ENCODE measurements at regions not wholly inside any gene's neighbourhood (a gene's known extent, or its start where the extent isn't known, plus 50 kb on each side); places are given as distances from the start of the nearest gene placed in this dataset.

DNA sequence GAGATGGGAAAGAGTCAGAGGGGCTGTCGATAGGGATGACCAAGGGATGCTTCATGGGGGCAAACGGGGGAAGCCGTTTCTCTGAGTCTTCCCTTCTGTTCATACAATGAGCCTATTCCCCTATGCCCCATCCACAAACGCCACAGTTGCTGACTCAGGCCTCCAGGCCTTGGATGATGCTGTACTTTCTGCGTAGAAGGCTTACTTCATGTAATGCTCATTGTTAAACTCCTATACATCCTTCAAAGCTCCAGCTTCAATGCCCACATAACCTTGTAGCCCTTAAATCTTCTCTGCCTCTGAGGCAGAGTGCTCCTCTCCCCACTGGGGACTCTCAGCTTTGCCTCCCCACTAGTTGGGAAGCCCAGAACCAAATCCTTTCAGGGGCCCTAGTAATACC, 120.3 kb downstream of the PTPRS start:
- no peaks in the 10 kb centered on the region for H3K4me1 ChIP-seq (ENCODE audit: control insufficient read depth in 4 of 4, insufficient read depth in 4 of 4, low read length in 3 of 4)
- peaks cover under 1 to 47% (median 10%) of the 10 kb centered on the region in 4 donors for H3K36me3 ChIP-seq (ENCODE audit: control insufficient read depth in 4 of 4, insufficient read depth in 3 of 4, low read depth in 1 of 4, low read length in 3 of 4)
- H3K27ac ChIP-seq (ENCODE audit: low read depth in 1 of 2, low read length in 2 of 2): no peak overlapping the region
- no peak overlapping the region for H3K9ac ChIP-seq (ENCODE audit: low read depth in 1 of 2, low read length in 2 of 2)
- no peaks in the 10 kb centered on the region for H3K9me3 ChIP-seq (ENCODE audit: control insufficient read depth in 4 of 4, low read length in 3 of 4)
- H3K27me3 ChIP-seq (ENCODE audit: control insufficient read depth in 4 of 4, insufficient read depth in 4 of 4, low read length in 3 of 4): no peaks in the 10 kb centered on the region
- no peak for DNase-seq (ENCODE audit: low spot score)
- 93% methylated on average over 5 of the region's 5 CpGs for WGBS
- no peak overlapping the region for H3K4me3 ChIP-seq (ENCODE audit: low read depth in 1 of 3, low read length in 3 of 3)
- no peak for TF ChIP-seq TAF1 (conservative IDR thresholded peaks at IDR 0.05)
- no peak for TF ChIP-seq HNF4G (IDR thresholded peaks at IDR 0.05)
- TF ChIP-seq FOXA2 (IDR thresholded peaks at IDR 0.05): no peak
- TF ChIP-seq SP1 (IDR thresholded peaks at IDR 0.05): no peak
- no peak for TF ChIP-seq NR2F2 (IDR thresholded peaks at IDR 0.05)
- no peak for TF ChIP-seq RAD21 (IDR thresholded peaks at IDR 0.05)
- no peak for TF ChIP-seq FOXA1 (IDR thresholded peaks at IDR 0.05)
- TF ChIP-seq JUND (IDR thresholded peaks at IDR 0.05): no peak

DNA sequence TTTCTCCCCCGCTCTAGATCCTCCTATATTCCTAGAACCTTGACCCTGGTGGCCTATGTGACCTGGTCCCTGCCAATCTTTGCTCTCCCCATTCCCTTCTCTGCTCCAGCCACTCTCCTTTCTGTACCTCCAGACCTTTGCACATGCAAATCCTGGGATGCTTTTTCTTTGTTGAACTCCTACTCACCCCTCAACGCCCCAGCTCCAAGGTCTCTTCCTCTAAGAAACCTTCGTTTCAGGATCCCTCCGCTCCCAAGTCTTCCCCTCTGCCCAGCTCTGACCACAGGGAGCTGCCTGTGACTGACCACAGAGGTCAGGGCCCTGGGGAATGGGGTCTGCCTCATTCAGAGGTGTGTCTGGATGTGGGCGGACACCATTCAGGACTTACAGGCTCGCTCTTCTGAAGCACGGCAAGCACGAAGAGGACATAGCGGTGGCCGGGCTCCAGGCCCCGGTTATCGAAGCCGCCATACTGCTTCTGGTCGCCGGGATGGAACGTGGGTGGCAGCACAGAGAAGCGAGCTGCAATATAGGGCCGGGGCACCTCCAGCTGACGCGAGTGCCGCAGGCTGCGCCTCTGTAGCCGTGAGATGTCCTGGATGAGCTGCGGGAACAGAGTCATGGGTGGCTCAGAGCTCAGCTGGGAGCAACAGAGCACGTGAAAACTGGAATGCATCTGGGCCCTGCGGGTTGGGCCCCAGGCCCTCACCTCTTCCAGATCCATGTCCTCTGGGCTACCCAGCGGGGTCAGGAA, 120.9 kb downstream of the PTPRS start:
- Histone ChIP-seq H3K9ac (ENCODE audit: low read depth in 1 of 2, low read length in 2 of 2) (no peak overlapping the region), H3K4me1 (ENCODE audit: control insufficient read depth in 4 of 4, insufficient read depth in 4 of 4, low read length in 3 of 4) (no peaks in the 10 kb centered on the region), H3K9me3 (ENCODE audit: control insufficient read depth in 4 of 4, low read length in 3 of 4) (no peaks in the 10 kb centered on the region), H3K36me3 (ENCODE audit: control insufficient read depth in 4 of 4, insufficient read depth in 3 of 4, low read depth in 1 of 4, low read length in 3 of 4) (peaks cover 0 to 52% (median 10%) of the 10 kb centered on the region in 4 donors), H3K27me3 (ENCODE audit: control insufficient read depth in 4 of 4, insufficient read depth in 4 of 4, low read length in 3 of 4) (no peaks in the 10 kb centered on the region), H3K27ac (ENCODE audit: low read depth in 1 of 2, low read length in 2 of 2) (no peak overlapping the region), H3K4me3 (ENCODE audit: low read depth in 1 of 3, low read length in 3 of 3) (no peak overlapping the region)
- DNase-seq (ENCODE audit: low spot score): no peak
- TF ChIP-seq TAF1 (conservative IDR thresholded peaks at IDR 0.05) (no peak), EGR1 (IDR thresholded peaks at IDR 0.05; ENCODE audit: low read depth in 2 of 2) (no peak), FOXA1 (IDR thresholded peaks at IDR 0.05) (no peak), SP1 (IDR thresholded peaks at IDR 0.05) (no peak), NR2F2 (IDR thresholded peaks at IDR 0.05) (no peak), RXRA (IDR thresholded peaks at IDR 0.05) (no peak), GABPA (IDR thresholded peaks at IDR 0.05 in 1 of 2, conservative IDR thresholded peaks at IDR 0.05 in 1 of 2) (no peak), FOXA2 (IDR thresholded peaks at IDR 0.05) (no peak), YY1 (IDR thresholded peaks at IDR 0.05) (no peak), RAD21 (IDR thresholded peaks at IDR 0.05) (no peak), HNF4G (IDR thresholded peaks at IDR 0.05) (no peak), HNF4A (conservative IDR thresholded peaks at IDR 0.05) (no peak)
- TF ChIP-seq, protein P1, sequence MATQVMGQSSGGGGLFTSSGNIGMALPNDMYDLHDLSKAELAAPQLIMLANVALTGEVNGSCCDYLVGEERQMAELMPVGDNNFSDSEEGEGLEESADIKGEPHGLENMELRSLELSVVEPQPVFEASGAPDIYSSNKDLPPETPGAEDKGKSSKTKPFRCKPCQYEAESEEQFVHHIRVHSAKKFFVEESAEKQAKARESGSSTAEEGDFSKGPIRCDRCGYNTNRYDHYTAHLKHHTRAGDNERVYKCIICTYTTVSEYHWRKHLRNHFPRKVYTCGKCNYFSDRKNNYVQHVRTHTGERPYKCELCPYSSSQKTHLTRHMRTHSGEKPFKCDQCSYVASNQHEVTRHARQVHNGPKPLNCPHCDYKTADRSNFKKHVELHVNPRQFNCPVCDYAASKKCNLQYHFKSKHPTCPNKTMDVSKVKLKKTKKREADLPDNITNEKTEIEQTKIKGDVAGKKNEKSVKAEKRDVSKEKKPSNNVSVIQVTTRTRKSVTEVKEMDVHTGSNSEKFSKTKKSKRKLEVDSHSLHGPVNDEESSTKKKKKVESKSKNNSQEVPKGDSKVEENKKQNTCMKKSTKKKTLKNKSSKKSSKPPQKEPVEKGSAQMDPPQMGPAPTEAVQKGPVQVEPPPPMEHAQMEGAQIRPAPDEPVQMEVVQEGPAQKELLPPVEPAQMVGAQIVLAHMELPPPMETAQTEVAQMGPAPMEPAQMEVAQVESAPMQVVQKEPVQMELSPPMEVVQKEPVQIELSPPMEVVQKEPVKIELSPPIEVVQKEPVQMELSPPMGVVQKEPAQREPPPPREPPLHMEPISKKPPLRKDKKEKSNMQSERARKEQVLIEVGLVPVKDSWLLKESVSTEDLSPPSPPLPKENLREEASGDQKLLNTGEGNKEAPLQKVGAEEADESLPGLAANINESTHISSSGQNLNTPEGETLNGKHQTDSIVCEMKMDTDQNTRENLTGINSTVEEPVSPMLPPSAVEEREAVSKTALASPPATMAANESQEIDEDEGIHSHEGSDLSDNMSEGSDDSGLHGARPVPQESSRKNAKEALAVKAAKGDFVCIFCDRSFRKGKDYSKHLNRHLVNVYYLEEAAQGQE (IDR thresholded peaks at IDR 0.05): no peak
- TF ChIP-seq, protein P2, sequence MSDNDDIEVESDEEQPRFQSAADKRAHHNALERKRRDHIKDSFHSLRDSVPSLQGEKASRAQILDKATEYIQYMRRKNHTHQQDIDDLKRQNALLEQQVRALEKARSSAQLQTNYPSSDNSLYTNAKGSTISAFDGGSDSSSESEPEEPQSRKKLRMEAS (IDR thresholded peaks at IDR 0.05): no peak
- TF ChIP-seq, protein P3, sequence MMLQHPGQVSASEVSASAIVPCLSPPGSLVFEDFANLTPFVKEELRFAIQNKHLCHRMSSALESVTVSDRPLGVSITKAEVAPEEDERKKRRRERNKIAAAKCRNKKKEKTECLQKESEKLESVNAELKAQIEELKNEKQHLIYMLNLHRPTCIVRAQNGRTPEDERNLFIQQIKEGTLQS (IDR thresholded peaks at IDR 0.05): no peak
- 97% methylated on average over 27 of the region's 27 CpGs for WGBS

Measured in liver (tissue), 7 donors.